GM18951 (cell line): ENCODE measurements at regions not wholly inside any gene's neighbourhood (a gene's known extent, or its start where the extent isn't known, plus 50 kb on each side); places are given as distances from the start of the nearest gene placed in this dataset.
"Not testable (repeated sequence)": the region's sequence is repeated elsewhere in the genome, so short reads cannot be mapped to it uniquely, and the experiment has no call there.

Experiments used
- POLR2A ChIP-seq: IDR thresholded peaks from 4 replicates; pipeline ENCODE4 v1.6.1; 2011; ENCODE audit warnings: mild to moderate bottlenecking; ENCODE audit not compliant: insufficient read length, insufficient read depth; ENCODE audit errors: extremely low read depth
- in situ Hi-C: fragments of 300-500 bp; cut with MboI; formaldehyde crosslinking; loops from one replicate; pipeline ENCODE4 v1.12.0; 2022; ENCODE audit warnings: low sequenced_read_pairs, mixed read lengths, inconsistent platforms; ENCODE audit not compliant: unreplicated experiment

DNA sequence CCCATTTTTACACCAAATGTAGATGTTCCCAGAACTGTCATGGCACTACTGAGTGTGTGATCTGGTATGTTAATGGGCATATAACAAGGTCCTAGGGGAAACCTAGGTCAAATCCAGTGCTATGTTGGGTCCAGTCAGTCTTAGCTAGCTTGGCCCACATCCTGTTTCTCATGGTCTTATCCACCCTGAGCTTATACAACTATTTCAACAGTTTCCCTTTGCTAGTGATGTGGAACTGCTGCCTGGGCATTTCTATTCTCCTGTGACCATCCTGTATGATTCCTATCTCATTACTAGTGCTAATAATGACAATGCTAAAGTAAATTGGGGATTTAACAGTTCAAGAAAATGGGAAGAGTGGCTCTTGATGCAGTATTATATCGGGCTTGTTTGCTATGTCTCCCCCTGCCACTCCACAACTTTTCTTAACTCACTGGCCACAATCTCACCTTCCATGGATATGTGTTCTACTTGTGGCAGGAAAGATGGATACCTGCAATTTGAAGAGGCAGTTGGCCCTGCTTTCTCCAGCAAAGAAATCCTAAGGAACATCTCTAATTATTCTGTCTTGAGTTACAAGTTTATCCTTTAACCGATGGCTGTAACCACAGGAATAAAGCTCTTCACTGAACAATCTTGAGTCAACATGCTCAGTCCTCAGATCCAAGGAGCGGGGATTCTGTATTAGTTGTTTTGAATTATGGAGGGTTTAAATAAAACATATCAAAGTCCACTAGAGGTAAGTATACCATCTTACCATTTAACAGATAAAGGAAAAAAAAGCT, 707.8 kb downstream of the XPNPEP1 start:
- TF ChIP-seq POLR2A, result no peak

DNA sequence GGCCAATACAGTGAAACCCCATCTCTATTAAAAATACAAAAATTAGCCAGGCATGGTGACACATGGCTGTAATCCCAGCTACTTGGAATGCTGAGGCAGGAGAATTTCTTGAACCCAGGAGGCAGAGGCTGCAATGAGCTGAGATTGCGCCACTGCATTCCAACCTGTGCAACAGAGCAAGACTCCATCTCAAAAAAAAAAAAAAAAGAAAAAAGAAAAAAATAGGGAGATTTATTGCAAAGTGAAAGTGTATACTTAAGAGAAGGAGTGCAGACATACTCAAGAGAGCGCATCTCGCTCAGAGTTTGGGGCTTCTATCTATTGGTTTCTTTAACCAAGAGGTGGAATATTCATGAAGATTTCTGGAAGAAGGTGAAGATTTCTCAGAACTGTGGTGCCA, 708.4 kb downstream of the XPNPEP1 start:
- in situ Hi-C loops, result not testable (repeated sequence)

More for the DNA sequence above, 707.8 kb downstream of the XPNPEP1 start:
- in situ Hi-C loops, result no loop called here

DNA sequence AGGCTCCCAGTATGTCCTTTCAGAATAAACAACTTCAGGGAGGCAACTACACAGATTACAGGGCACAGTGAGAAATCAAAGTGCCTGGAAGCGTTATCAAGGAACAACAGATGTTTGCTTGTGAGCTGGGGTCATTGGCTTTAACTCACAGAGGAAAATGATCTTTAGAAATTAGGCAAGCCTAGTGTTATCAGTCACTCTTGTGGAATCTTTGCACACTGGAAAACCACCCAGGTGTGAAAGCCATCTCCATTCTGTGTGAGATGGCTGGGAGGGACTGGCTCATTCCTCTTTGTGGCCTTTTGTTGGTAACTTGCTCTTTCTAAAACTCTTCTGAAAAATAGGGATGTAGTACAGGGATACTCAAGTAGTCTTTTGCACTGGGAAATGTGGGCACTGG, 716.0 kb downstream of the XPNPEP1 start:
- in situ Hi-C loops, result no loop called here
- TF ChIP-seq POLR2A, result no peak

DNA sequence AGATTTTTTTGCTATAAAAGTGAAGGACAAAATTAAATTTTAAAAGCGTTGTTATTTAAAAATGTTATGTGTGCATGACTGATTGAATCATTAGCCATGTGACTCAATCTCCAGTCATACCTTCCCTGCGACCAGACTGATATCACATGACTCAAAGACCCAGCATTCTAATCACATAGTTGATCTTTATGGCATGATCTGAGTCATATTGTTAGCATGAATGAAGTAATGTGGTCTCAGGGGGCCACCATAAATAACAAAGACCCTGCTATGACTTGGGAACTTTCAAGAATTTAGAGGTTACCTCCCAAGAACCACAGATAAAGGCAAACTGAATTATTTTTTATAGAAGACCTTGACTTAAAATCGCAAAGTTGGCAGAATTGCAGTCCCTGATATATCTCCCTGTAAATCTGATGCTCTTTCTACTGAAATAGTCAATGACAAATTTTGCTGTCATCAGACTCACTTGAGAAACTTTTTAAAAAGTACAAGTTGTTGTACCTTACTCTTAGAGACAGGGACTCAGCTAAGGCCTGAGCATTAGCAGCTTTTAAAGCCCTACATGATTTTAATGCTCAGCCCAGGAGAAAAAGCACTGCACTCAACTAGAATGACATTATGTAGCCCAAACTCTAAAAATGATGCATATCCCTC, 717.3 kb downstream of the XPNPEP1 start:
- in situ Hi-C loops, result no loop called here
- no peak for TF ChIP-seq POLR2A

DNA sequence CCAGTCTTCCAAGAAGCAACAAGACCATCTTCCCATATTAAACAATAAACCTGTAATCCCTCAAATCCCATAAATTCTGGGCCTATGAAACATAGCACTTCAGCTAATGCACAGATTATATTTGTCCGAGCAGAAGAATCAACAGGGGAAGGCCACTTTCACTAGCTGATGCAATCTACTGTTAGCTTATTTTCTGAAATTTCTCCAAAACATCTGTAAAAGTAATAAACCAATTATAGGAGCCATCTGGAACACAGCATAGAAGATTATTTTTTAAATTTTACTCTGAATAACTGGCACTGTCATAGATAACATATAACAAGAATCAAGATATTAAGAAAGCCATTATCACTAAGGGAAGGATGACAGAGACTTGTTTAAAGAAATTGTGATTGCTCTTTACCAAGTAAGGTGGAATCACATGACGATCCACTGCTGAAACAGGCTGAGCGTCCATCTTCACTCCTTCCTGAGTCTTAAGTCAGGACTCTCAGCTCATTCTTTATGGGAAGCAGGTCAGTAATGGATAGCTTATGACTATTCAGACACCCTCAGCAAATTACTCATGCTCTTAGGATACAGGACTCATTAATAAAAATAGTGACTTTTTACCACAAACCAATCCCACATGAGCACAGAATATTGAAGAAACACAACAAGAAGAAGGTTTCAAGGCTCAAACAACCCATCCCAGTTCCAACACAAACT, 719.5 kb downstream of the XPNPEP1 start:
- in situ Hi-C loops, result no loop called here
- TF ChIP-seq POLR2A, result no peak

DNA sequence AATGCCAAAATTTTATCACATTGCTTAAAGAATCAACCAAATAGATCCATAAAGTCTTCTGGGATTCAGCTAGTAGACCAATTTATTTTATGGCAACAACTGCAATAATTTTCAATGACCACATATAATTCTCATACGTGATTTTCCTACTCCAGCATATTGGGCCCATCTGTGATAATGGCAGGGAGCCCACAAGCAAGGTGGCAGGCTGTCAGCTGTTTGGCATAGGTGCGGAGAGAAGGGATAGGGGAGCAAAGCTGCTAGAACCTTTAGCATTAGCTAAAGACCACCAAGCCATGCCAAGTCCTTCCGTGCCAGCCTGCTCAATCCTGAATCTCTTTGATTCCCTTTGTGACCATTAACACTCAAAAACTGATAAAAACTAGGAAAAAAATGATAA, 721.2 kb downstream of the XPNPEP1 start:
- in situ Hi-C loops, result no loop called here
- no peak for TF ChIP-seq POLR2A

DNA sequence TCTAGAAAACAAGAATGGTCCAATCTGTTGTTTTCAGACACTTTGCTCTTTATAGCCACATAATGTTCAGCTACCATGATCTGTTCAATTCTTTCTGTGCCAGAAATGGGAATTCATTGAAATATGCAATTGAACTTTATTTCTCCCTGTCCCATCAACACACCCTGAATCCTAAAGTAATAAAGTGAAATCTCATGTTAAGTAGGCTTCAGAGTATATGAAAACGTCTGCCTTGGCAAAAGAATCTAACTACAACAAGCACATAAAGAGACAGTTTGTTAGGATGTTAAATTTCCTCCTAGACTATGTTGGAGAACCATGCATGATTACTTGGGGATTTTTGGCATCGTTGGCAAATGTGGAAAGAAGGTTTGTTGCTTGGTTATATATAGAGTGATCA, 722.7 kb downstream of the XPNPEP1 start:
- in situ Hi-C loops, result no loop called here
- no peak for TF ChIP-seq POLR2A

DNA sequence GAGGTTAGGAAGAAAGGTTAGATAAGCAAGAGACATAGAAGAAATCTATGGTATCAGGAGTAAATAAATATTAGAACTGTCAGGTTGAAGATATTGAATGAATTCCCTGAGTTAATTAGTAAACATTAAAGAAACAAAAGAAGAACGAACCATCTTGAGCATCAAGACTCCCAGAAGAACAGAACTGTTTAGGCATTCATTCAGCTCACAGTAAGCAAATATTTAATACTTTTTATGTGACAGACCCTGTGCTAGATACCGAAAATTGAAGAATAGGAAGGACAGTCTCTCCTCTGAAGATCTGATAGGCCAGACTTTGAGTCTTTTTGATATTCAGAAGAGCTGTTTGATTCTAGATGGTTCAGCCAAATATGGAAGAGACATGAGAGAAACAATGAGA, 731.5 kb downstream of the XPNPEP1 start:
- in situ Hi-C loops, result no loop called here

DNA sequence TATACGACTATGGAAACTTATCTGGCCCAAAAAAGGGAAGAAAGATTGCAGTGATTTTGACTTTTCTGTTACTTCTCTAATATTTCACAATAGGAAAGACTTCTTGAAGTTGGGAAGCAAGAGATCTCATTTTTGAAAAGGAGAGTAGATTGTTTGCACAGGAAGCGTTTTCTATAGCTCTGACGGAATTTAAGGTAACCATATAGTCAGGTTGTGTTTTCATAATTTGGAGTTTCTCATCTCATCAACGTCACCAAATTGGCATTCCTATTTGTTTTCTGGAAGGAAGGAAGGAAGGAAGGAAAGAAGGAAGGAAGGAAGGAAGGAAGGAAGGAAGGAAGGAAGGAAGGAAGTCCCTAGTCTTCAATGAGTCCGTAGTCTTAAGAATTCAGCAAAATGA, 732.0 kb downstream of the XPNPEP1 start:
- in situ Hi-C loops, result no loop called here

More for the DNA sequence above, 731.5 kb downstream of the XPNPEP1 start:
- no peak for TF ChIP-seq POLR2A

DNA sequence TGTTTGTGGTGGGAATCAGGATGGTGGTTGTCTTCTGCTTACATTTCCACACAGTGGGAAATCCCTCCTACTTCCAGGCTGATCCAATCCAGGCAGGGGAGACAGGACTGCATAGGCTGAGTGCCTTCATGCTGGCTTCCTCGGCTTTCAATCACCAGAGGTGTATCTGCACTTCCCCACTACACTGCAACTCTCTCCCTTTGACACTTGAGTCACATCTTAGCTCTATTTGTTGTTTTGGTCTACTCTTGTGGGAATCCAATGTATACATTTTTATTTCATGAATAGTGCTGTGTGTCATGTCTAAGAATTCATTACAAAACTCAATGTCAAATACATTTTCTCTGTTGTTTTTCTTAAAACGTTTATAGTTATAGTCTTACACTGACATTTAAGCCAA, 735.6 kb downstream of the XPNPEP1 start:
- in situ Hi-C loops, result no loop called here
- no peak for TF ChIP-seq POLR2A

More for the DNA sequence above, 732.0 kb downstream of the XPNPEP1 start:
- no peak for TF ChIP-seq POLR2A

DNA sequence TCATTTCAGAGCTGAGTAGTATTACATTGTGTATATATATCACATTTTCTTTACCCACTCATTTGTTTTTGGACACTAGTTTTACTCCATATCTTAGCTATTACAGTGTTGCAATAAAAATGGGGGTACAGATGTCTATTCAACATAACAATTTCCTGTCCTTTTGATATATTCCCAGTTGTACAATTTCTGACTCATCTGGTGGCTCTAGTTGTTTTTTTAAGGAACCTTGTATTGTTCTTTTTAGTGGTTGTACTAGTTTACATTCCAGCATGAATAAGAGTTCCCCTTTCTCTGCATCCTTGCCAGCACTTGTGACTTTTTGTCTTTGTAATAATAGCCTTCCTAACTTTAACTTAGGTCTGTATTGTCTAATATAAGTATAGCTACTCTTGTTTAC, 739.9 kb downstream of the XPNPEP1 start:
- in situ Hi-C loops, result no loop called here
- TF ChIP-seq POLR2A, result no peak

DNA sequence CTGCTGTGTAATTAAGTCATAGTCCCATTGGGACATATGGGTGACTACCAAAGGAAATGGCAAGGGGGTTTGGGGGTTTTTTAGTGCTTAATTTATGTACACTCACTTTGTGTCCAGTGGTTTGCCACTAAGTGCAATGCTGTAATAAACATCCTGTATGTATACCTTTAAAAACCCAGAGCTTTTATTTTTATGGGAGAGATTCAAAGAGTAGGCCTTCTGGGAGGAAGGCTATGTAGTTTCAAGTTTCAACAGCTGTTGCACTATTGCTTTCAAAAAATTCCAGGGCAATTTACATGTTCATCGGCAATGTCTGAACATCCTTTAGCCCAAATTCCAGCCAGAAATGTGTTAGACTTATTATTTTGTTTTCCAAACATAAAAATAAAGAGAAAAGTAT, 744.7 kb downstream of the XPNPEP1 start:
- no peak for TF ChIP-seq POLR2A
- in situ Hi-C loops, result no loop called here

DNA sequence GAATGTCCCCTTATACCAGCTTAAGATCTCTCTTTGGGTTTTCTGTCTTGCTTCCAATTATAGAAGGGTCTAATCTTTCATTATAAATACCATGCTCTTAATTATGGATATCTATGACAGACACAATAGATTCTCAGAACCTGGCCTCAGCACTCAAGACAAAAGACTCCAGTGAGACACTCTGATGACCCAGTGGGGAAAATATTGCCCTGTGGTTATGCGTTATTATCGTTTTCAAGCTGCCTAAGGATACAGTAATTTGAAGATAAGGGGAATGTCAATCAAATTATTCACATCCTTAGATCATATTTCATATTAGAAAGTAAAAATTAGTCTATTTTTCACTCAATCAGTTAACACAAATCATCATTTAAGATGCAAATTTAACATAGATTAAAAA, 748.8 kb downstream of the XPNPEP1 start:
- in situ Hi-C loops, result no loop called here
- no peak for TF ChIP-seq POLR2A

DNA sequence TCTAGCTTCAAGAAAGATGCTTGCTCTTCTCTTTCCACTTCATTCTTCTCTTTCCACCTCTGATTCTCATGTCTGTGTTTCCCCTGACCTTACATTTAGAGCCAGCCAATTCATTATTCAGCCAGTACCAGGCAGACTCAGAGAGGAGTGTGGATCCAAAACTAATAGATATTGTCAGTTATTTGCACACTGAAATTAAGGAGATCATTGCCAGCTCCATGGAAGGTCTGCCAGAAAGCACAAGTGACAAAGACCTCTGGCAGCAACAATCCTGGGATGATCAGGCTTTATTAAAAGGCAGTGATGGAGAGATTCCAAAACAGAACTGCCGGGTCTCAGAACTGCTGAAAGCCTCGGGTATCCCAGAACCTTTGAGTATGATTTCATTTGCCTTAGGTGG, 749.4 kb downstream of the XPNPEP1 start:
- in situ Hi-C loops, result no loop called here
- TF ChIP-seq POLR2A, result no peak

DNA sequence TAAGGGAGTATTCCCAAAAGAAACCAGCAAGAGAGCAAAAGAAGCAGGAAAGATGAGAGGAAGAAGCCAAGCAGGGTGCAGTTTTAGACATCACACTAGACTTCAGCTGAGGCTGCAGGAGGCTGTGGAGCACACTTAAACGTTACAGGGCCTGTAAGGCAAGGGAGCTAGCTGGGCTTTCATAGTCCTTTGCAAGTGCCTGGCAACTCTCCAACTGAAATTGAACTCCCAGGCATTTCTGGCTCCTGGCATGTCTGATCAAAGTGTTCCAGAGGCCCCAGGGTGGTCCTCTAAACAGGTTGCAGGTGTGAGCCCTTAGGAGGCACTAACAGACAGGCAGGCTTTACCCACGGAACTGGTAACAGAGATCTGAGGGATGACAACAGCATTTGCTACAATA, 750.2 kb downstream of the XPNPEP1 start:
- in situ Hi-C loops, result no loop called here
- TF ChIP-seq POLR2A, result no peak
